DOHH2 (cell line): ENCODE measurements at regions not wholly inside any gene's neighbourhood (a gene's known extent, or its start where the extent isn't known, plus 50 kb on each side); places are given as distances from the start of the nearest gene placed in this dataset.

Experiments used
- H3F3A ChIP-seq: fragments of 200-600 bp; sonication (generic), shearing (Covaris generic); 2 replicates; pipeline ENCODE4 v1.6.0; 2016; ENCODE audit warnings: antibody characterized with exemption, mild to moderate bottlenecking; ENCODE audit not compliant: control insufficient read depth, insufficient read depth
- H3K27ac ChIP-seq: fragments of 200-600 bp; sonication (generic); 2 replicates; pipeline ENCODE4 v1.5.1; 2014; ENCODE audit warnings: low read depth, mild to moderate bottlenecking, low read length, moderate library complexity
- H3K27me3 ChIP-seq: fragments of 200-600 bp; sonication (generic); 2 replicates; pipeline ENCODE4 v1.6.1; 2014; ENCODE audit warnings: mild to moderate bottlenecking, low read length, mixed read lengths; ENCODE audit not compliant: control insufficient read depth
- H3K36me3 ChIP-seq: fragments of 200-600 bp; sonication (generic); 2 replicates; pipeline ENCODE4 v1.6.1; 2014; ENCODE audit warnings: mild to moderate bottlenecking, low read length, moderate library complexity, mixed read lengths; ENCODE audit not compliant: control insufficient read depth
- H3K4me1 ChIP-seq: fragments of 200-600 bp; sonication (generic); 2 replicates; pipeline ENCODE4 v1.6.1; 2014; ENCODE audit warnings: mild to moderate bottlenecking, low read length, mixed read lengths; ENCODE audit not compliant: control insufficient read depth
- H3K4me2 ChIP-seq: fragments of 200-600 bp; sonication (generic); 2 replicates; pipeline ENCODE4 v1.6.0; 2014; ENCODE audit warnings: mild to moderate bottlenecking, low read length, moderate library complexity
- H3K4me3 ChIP-seq: fragments of 200-600 bp; sonication (generic); 2 replicates; pipeline ENCODE4 v1.5.1; 2014; ENCODE audit warnings: mild to moderate bottlenecking, low read length, mixed read lengths
- H3K79me2 ChIP-seq: fragments of 200-600 bp; sonication (generic); 2 replicates; pipeline ENCODE4 v1.6.1; 2014; ENCODE audit warnings: mild to moderate bottlenecking, low read length, mixed read lengths; ENCODE audit not compliant: control insufficient read depth
- H3K9me2 ChIP-seq: fragments of 200-600 bp; sonication (generic); replicated peaks from 2 replicates; pipeline ENCODE4 v1.6.1; 2014; ENCODE audit warnings: mild to moderate bottlenecking, low read length, mixed read lengths; ENCODE audit not compliant: control insufficient read depth
- H3K9me3 ChIP-seq: fragments of 200-600 bp; sonication (generic); 2 replicates; pipeline ENCODE4 v1.6.1; 2014; ENCODE audit warnings: antibody characterized with exemption, low read length, mixed read lengths; ENCODE audit not compliant: control insufficient read depth, insufficient read depth
- H4K20me1 ChIP-seq: fragments of 200-600 bp; sonication (generic); 2 replicates; pipeline ENCODE4 v1.6.0; 2014; ENCODE audit warnings: low read depth, mild to moderate bottlenecking, antibody characterized with exemption, low read length, moderate library complexity; ENCODE audit not compliant: control insufficient read depth, insufficient read depth
- EZH2phosphoT487 ChIP-seq: fragments of 200-600 bp; sonication (generic); IDR thresholded peaks from 2 replicates; pipeline ENCODE4 v1.6.1; 2017; ENCODE audit warnings: borderline replicate concordance, mild to moderate bottlenecking, antibody characterized with exemption, low read length, moderate library complexity, mixed read lengths
- TF ChIP-seq, protein P1 (sequence below): fragments of 200-600 bp; sonication (generic); IDR thresholded peaks from one replicate; pipeline ENCODE4 v1.5.1; 2014; ENCODE audit warnings: antibody characterized with exemption, mild to moderate bottlenecking, low read depth, low read length; ENCODE audit not compliant: poor library complexity, severe bottlenecking

DNA sequence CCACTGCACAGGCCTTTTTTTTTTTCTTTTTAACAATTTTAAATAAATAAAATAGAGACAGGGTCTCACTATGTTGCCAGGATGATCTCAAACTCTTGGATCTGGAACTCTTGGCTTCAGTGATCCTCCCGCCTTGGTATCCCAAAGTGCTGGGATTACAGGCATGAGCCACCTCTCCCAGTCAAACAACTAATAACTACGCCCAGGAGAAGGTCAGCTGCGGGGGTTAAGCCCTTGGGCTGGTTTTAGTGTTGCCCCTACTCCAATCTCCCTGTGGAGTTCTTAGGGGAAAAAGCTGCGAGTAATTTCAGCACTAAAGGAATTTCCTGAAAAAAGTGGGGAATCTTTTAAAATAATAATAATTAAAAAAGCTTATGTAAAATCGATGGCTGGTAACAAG lies 96.4 kb upstream of the XPO1 start:
- no peaks in the 10 kb centered on the region for H3K9me2 ChIP-seq
- H3K79me2 ChIP-seq: no peaks in the 10 kb centered on the region
- no peak overlapping the region for H3K4me3 ChIP-seq
- H3K9me3 ChIP-seq: no peaks in the 10 kb centered on the region
- TF ChIP-seq, protein P1, sequence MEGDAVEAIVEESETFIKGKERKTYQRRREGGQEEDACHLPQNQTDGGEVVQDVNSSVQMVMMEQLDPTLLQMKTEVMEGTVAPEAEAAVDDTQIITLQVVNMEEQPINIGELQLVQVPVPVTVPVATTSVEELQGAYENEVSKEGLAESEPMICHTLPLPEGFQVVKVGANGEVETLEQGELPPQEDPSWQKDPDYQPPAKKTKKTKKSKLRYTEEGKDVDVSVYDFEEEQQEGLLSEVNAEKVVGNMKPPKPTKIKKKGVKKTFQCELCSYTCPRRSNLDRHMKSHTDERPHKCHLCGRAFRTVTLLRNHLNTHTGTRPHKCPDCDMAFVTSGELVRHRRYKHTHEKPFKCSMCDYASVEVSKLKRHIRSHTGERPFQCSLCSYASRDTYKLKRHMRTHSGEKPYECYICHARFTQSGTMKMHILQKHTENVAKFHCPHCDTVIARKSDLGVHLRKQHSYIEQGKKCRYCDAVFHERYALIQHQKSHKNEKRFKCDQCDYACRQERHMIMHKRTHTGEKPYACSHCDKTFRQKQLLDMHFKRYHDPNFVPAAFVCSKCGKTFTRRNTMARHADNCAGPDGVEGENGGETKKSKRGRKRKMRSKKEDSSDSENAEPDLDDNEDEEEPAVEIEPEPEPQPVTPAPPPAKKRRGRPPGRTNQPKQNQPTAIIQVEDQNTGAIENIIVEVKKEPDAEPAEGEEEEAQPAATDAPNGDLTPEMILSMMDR: no peak
- no peak for TF ChIP-seq EZH2phosphoT487
- H3K4me1 ChIP-seq: peaks cover 4% of the 10 kb centered on the region
- no peaks in the 10 kb centered on the region for H3F3A ChIP-seq
- H3K36me3 ChIP-seq: no peaks in the 10 kb centered on the region
- no peaks in the 10 kb centered on the region for H3K27me3 ChIP-seq
- no peaks in the 10 kb centered on the region for H4K20me1 ChIP-seq
- no peak overlapping the region for H3K27ac ChIP-seq
- H3K4me2 ChIP-seq: no peak overlapping the region

DNA sequence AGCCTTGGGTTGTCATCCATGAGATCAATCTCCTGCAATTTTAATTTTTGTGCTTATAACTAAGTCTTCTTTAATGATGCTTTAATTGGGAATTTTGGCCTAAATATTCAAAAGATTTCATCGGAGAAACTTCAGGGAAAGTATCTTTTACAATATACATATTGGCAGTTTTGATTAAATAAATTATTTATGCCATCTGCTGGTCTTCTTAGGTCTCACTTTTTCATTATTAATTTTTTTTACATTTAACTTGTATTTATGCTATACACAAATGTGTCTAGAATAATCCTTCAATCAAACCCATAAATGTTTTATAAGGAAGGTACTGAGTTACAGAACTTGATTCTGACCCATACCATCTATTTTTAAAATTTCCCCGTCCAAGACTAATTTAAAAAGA lies 95.1 kb upstream of the XPO1 start:
- no peaks in the 10 kb centered on the region for H3K4me1 ChIP-seq
- no peak overlapping the region for H3K4me2 ChIP-seq
- no peaks in the 10 kb centered on the region for H3K27me3 ChIP-seq
- no peaks in the 10 kb centered on the region for H3F3A ChIP-seq
- no peak overlapping the region for H3K4me3 ChIP-seq
- H3K79me2 ChIP-seq: no peaks in the 10 kb centered on the region
- no peaks in the 10 kb centered on the region for H3K36me3 ChIP-seq
- no peaks in the 10 kb centered on the region for H4K20me1 ChIP-seq
- H3K27ac ChIP-seq: no peak overlapping the region
- H3K9me3 ChIP-seq: no peaks in the 10 kb centered on the region
- TF ChIP-seq, protein P1: no peak
- no peak for TF ChIP-seq EZH2phosphoT487
- no peaks in the 10 kb centered on the region for H3K9me2 ChIP-seq

DNA sequence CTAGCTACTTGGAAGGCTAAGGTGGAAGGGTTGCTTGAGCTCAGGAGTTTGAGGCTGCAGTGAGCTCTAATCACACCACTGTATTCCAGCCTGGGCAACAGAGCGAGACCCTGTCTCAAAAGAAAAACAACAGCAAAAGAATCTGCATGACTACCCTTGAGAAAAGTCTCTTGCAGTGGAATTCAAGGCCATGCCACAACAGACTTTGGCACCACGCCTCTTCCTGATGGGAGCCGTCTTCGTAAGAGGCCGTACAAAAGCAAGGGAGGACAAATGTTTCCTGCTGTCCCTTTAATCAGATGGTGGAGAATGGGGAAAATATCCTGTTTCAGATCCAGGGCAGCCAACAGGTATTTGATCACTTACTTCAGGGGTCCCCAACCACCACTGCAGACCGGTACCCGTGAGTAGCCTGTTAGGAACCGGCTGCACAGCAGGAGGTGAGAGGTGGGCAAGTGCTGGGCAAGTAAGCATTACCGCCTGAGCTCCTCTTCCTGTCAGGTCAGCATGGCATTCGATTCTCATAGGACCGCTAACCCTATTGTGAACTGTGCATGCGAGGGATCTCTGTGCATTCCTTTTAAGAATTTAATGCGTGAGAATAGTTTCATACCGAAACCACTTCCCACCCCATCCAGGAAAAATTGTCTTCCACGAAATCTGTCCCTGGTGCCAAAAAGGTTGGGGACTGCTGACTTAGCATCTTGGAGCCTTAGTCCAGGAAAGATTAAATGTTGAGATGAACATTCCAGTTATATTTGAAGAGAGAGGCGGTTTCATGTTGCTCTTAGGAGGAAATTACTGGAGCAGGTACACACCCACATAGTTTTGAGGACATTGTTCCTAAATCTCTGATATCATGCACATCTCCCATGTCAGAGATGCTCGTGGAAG lies 94.4 kb upstream of the XPO1 start:
- no peaks in the 10 kb centered on the region for H4K20me1 ChIP-seq
- TF ChIP-seq EZH2phosphoT487: no peak
- TF ChIP-seq, protein P1: no peak
- no peak overlapping the region for H3K4me2 ChIP-seq
- no peaks in the 10 kb centered on the region for H3K4me1 ChIP-seq
- no peaks in the 10 kb centered on the region for H3K9me2 ChIP-seq
- no peaks in the 10 kb centered on the region for H3K9me3 ChIP-seq
- H3K79me2 ChIP-seq: no peaks in the 10 kb centered on the region
- no peaks in the 10 kb centered on the region for H3F3A ChIP-seq
- H3K4me3 ChIP-seq: no peak overlapping the region
- H3K27ac ChIP-seq: no peak overlapping the region
- H3K36me3 ChIP-seq: no peaks in the 10 kb centered on the region
- H3K27me3 ChIP-seq: no peaks in the 10 kb centered on the region
